ENCODE measurements at regions not wholly inside any gene's neighbourhood (a gene's known extent, or its start where the extent isn't known, plus 50 kb on each side); places are given as distances from the start of the nearest gene placed in this dataset.

- intact Hi-C loops (cut with DNase I): no loop called here
- Histone ChIP-seq H3K4me1 (ENCODE audit: insufficient read depth) (no peaks in the 10 kb centered on the region), H3K36me3 (no peaks in the 10 kb centered on the region), H3K27me3 (no peaks in the 10 kb centered on the region), H3K27ac (no peak overlapping the region), H3K4me3 (no peak overlapping the region), H3K9me3 (no peaks in the 10 kb centered on the region)
- WGBS, 3 donors: 62 to 75% (median 63%) methylated on average over 5 of the region's 5 CpGs
- TF ChIP-seq POLR2A (IDR thresholded peaks at IDR 0.05): no peak
- TF ChIP-seq CTCF (IDR thresholded peaks at IDR 0.05): no peak
- no peak for TF ChIP-seq EP300 (IDR thresholded peaks at IDR 0.05)
- DNase-seq: no peak
Observed at GRCh38 chr16:8187782-8188372, 402.4 kb downstream of the TMEM114 start.

- no peaks in the 10 kb centered on the region for H3K9me3 ChIP-seq
- TF ChIP-seq CTCF (IDR thresholded peaks at IDR 0.05) (no peak), EP300 (IDR thresholded peaks at IDR 0.05) (no peak), POLR2A (IDR thresholded peaks at IDR 0.05) (no peak)
- no peak for DNase-seq
- WGBS, 3 donors: 55 to 90% (median 60%) methylated on average over 1 of the region's 1 CpG
- no peak overlapping the region for H3K4me3 ChIP-seq
- no peaks in the 10 kb centered on the region for H3K4me1 ChIP-seq (ENCODE audit: insufficient read depth)
- intact Hi-C loops (cut with DNase I): no loop called here
- H3K27ac ChIP-seq: no peak overlapping the region
- no peaks in the 10 kb centered on the region for H3K36me3 ChIP-seq
- no peaks in the 10 kb centered on the region for H3K27me3 ChIP-seq
Observed at GRCh38 chr16:8184854-8185253, 405.5 kb downstream of the TMEM114 start.

- WGBS, 3 donors: 74 to 79% (median 76%) methylated on average over 11 of the region's 11 CpGs
- H3K4me1 ChIP-seq (ENCODE audit: insufficient read depth): no peaks in the 10 kb centered on the region
- TF ChIP-seq CTCF (IDR thresholded peaks at IDR 0.05) (no peak), POLR2A (IDR thresholded peaks at IDR 0.05) (no peak), EP300 (IDR thresholded peaks at IDR 0.05) (no peak)
- DNase-seq: no peak
- H3K27me3 ChIP-seq: no peaks in the 10 kb centered on the region
- H3K27ac ChIP-seq: no peak overlapping the region
- intact Hi-C loops (cut with DNase I): no loop called here
- H3K36me3 ChIP-seq: no peaks in the 10 kb centered on the region
- no peaks in the 10 kb centered on the region for H3K9me3 ChIP-seq
- no peak overlapping the region for H3K4me3 ChIP-seq
Observed at GRCh38 chr16:8183176-8184099, 406.9 kb downstream of the TMEM114 start.

GRCh38 chr16:8182761-8183160 is 407.6 kb downstream of the TMEM114 start:
- no peaks in the 10 kb centered on the region for H3K27me3 ChIP-seq
- H3K4me1 ChIP-seq (ENCODE audit: insufficient read depth): no peaks in the 10 kb centered on the region
- H3K9me3 ChIP-seq: no peaks in the 10 kb centered on the region
- no peak for TF ChIP-seq EP300 (IDR thresholded peaks at IDR 0.05)
- TF ChIP-seq CTCF (IDR thresholded peaks at IDR 0.05): no peak
- TF ChIP-seq POLR2A (IDR thresholded peaks at IDR 0.05): no peak
- H3K4me3 ChIP-seq: no peak overlapping the region
- WGBS, 3 donors: 10 to 14% (median 11%) methylated on average over 7 of the region's 7 CpGs
- H3K36me3 ChIP-seq: no peaks in the 10 kb centered on the region
- H3K27ac ChIP-seq: no peak overlapping the region
- intact Hi-C loops (cut with DNase I): no loop called here
- DNase-seq: no peak

Measured in ovary (tissue), 7 donors.